Left forelimb (tissue), 1 donor: ENCODE measurements at regions not wholly inside any gene's neighbourhood (a gene's known extent, or its start where the extent isn't known, plus 50 kb on each side); places are given as distances from the start of the nearest gene placed in this dataset.
"Not testable (repeated sequence)": the region's sequence is repeated elsewhere in the genome, so short reads cannot be mapped to it uniquely, and the experiment has no call there.

Experiments
- DNase-seq: peaks from one replicate; pipeline ENCODE4 v3.0.0-alpha.2; 2018; ENCODE audit warnings: low spot score

DNA sequence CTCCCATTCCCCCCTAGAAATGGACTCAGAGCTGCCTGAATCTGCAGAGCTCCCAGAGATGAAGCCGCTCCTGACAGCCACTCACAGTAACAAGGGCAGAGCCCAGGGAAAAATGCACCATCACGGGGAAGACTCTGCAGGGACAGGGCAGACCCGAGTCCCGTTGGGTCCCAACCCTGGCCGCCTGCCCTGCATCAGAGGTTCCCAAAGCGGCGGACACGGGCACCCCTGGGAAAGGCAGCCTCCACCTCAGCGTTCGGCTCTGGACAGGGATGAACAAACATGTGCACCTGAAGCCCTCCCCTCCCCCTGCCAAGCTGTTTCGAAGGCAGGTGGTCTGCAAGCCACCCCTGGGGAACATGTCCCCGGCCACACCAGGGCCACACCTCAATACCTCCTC is 320.4 kb downstream of the ADGRD1 start:
- no peak for DNase-seq

DNA sequence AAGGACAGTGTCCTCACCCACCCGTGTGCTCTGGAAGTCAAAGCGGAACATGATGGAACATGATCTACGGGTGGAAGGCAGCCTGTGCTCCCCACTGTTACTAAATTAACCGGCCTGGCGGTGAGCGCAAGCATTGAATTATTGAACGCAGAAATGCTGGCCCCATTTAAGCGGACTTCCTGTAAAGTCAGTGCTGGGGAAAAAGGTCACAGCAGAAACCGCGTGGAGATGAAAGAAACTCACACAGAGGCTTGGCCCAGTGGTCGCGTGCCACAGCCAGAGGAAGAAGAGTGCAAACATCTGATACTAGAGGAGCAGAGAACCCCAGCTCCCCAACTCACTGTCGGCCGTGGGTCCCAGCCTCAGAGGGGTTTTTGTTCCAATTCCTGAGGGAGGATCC is 321.2 kb downstream of the ADGRD1 start:
- no peak for DNase-seq

DNA sequence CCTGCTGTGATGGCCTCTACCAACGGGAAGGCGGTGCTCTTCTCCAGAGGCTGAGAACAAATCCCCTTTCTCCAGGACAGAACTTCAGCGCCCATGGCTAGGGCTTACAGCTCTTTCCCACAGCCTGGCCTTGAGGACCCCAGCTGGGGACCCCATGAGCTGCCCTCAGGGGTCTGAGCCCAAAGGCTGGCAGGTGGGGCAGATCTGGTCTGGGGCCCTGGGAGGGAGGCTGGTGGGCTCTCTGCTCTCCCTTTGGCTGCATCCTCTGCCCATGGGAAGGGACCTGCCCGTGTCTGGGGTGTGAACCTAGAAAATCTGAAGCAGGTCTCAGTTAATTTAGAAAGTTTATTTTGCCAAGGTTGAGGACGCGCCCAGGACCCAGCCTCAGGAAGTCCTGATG is 322.1 kb downstream of the ADGRD1 start:
- no peak for DNase-seq

DNA sequence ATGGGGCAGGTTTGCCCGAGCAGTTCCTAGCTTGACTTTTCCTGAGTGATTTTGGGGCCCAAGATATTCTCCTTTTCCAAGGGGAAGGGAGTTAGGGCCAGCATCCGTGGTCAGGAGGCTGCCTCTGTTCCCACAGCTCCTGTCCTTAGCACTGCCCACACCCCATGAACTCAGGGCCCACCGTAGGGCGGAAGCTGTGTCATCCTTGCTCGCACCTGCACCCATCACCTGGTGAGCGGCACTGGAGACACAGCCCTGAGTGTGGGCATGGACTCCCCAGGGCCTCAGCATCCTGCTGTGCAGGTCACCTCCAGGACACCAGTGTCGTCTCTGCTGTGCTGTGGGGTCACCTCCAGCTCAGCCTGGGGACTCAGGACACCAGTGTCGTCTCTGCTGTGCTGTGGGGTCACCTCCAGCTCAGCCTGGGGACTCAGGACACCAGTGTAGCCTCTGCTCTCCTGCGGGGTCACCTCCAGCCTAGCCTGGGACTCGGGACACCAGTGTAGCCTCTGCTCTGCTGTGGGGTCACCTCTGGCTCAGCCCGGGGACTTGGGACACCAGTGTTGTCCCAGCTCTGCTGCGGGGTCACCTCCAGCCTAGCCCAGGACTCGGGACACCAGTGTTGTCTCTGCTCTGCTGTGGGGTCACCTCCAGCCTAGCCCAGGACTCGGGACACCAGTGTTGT is 322.9 kb downstream of the ADGRD1 start:
- no peak for DNase-seq

DNA sequence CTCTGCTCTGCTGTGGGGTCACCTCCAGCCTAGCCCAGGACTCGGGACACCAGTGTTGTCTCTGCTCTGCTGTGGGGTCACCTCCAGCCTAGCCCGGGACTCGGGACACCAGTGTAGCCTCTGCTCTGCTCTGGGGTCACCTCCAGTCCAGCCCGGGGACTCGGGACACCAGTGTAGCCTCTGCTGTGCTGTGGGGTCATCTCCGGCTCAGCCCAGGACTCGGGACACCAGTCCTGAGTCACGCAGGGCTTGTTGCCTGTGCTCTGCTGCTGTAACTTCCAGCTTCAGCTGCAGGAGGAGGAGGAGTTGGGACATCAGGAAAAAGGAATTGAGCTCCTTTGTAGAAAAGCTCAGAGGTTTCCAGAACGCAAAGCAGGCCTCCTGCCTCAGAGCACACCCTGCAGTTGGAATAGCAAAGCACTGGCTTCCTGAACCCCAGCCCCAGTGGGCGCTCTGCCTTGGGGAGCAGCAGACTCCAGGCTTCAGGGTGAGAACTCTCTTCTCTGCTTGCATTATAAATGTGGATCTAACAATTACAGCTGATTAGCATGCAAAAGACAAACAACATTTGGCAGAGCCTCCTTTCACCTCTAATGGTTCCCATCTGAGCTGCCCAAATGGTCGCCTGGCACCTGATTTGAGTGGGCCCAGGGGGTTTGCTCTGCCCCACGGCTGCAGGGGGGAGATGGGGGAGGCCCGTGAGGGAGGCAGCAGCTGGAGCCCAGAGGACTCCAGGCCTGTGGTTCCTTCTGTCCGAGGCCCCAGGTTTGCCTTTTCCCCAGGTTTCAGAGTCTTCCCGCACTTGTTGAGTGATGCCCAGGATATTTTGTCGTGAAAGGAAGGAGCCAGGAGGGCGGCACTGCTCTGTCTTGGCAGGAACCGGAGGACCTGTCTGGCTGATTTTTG is 323.7 kb downstream of the ADGRD1 start:
- not testable (repeated sequence) for DNase-seq

DNA sequence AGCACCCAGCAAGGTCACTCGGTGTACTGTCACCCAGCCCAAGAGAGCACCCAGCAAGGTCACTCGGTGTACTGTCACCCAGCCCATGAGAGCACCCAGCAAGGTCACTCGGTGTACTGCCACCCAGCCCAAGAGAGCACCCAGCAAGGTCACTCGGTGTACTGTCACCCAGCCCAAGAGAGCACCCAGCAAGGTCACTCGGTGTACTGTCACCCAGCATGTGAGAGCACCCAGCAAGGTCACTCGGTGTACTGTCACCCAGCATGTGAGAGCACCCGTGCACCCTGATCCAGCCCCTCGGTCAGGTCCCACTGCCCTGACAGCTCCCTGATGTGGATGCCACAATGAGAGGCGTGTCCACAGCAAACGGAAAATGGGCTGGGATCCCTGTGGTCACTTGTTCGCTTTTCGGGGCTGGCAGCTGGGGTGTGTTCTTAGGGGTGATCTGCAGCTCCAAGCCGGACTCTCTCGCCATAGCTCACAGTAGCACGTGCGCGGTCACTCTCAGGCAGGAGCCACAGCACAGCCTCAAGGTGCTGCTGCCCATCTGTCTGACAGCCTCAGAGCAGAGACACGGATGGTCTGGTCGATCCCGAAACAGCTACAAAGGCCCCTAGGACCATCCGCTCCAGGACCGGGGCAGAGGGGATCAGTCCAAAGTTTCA is 324.9 kb downstream of the ADGRD1 start:
- not testable (repeated sequence) for DNase-seq

DNA sequence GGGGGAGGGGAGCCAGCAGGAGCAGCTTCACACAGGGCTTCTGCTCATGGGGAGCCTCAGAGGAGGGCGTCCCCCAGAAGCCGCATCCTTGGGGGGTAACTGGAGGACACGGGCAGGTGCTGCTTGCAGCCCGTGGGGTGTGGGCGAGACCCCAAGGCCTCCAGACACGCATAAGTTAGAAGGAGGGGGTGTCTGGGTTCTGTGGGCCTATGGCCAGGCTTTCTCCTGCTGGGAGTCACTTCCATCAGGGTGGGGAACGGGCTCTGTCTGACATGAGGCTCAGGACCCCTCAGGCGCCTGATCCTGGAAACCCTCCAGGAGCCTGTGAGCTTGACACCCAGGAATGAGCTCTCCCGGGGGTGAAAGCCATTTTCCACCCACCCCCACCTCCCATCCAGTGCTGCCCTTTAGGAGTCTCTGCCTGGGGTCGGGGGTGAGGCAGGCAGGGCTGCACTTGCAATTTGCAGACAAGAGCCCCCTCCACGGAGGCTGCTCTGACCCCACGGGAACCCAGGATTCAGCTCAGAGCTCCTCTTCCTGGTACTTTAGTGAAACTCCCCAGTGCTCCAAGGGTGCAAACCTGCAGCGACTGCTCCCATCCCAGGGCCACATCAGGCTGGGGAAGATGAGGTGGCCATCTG is 325.7 kb downstream of the ADGRD1 start:
- DNase-seq, result no peak

DNA sequence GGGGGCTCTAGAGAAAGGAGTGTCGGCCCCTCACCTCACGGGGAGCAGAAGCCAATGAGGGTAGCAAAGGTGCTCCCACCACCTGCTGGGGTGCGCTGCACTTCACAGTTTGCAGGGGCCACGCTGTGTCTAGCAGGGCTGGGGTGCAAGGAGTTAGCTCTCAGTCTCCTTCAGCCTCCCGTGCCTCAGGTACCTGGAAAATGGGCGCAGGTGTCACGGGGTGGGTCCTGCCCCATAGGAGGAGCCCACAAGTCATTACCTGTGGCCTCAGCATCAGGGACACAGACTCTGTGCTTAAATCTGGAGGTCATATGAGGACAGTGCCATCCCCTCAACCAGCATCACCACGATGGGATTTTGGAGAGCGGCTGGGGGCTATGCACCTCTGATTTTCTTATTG is 326.7 kb downstream of the ADGRD1 start:
- DNase-seq, result no peak

DNA sequence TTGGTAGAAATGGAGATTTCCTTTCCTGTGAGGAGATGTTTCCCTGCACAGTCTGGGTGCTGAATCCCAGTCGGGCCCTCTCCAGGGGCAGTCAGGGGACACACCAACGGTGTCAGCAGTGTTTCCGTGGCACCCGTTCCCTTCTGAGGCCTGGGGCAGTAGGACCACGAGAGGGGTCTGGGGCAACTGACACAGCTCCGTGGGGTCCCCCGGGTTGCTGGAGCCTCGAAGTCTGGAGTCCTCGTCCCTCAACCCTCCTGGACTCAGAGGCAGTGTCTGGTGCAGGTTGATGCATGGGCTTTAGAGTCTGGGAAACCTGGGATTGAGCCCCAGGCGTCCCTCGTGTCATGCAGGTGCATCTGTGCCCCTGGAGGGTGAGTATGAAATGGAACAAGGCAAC is 327.3 kb downstream of the ADGRD1 start:
- DNase-seq, result no peak

DNA sequence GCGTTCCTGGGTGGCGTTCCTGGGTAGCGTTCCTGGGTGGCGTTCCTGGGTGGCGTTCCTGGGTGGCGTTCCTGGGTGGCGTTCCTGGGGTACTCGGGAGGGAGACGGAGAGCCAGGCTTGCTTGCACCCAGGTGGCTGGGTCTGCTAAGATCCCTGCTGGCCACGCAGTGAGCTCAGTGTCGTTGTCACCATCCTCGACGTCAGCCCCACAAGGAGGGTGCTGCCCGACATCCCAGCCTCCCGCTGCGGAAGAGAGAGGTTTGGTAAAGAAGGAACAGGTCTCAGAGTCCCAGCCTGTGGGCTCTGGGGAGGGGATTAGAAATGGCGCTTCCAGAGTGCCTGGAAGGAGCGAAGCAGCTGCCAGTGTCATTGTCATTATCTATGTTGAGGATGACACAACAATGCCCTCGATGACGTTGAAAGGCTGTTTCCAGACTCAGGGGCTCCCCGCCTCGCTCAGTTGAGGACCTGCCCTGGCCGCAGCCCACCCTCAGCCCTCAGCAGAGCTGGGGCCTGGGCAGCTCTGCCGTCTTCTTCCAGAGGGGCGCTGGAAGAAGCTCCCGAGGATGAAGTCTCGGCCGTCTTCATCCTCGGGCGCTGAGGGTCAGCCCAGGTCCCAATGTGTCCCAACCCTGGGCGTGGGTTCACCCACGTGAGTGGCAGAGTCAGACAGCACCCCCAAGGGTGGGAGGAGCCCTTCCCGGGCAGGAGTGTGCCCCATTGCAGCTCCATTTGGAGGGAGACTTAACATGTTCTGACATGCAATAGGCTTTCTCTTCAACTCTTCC is 328.8 kb downstream of the ADGRD1 start:
- no peak for DNase-seq

DNA sequence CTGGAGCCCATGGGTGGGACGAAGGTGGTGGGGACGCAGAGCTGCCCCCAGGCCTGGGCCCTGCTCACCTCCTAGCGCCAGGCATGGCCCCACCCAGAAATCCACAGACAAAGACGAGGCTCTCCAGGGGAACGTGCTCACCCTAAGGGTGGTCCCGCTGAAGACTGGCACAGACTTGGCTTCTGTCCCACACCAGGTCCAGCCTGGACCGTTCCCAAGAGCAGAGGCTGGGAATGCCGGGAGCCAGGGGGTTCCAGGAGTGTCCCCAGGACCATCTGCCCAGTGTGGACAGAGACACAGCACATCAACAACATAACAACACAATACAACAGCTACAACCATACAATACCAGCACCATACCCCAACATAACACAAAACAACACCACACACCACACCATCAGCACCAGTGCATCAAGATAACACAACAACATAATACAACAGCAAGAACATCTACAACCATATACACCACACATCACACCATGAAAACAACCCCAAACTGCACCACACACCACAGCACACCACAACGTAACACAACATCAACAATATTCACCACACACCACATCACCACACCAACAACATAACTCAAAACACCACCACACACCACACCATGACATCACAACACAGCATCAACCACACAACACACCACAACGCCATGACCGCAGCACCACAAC is 329.6 kb downstream of the ADGRD1 start:
- no peak for DNase-seq

DNA sequence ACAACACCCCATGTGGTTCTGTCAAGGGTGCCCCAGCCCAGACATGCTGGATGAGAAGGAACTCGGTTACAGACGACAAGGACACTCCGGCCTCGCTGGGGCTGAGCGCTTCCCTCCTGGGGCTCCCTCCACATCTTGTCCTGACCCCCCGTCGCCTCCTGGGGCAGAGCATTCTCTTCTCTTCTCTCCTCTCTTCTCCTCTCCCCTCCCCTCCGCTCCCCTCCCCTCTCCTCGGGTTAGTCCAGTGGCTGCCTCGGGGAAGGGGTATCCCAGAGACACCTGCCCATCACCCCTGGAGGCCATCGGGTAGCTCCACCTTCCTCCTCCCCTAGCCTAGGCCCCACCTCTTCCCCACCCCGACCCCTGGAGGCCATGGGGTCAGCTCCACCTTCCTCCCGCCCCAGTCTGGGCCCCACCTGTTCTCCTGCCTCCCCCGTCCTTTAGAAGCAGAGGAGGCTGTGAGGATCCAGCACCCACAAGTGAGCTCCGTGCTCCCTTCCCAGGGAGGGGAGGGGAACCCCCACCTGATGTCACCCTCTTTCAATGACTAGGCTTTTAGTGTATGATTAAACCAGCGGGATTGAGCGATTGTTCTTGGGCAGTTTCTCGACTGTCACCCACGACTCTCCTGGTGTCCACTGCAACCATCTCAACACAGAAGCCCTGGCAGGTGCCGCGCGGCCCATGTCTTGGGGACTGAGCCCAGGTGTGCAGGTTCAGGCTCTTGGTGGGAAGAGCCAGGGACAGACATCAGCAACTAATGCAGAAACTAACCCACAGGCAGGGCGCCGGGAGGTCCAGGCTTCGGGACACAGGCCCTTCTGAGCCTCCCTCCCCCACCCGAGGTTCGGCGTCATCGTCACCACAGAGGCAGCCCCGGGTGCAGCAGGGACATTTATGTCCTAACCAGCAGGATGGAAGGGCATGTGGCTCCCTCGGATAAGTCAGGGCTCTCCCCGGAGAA is 330.4 kb downstream of the ADGRD1 start:
- not testable (repeated sequence) for DNase-seq

DNA sequence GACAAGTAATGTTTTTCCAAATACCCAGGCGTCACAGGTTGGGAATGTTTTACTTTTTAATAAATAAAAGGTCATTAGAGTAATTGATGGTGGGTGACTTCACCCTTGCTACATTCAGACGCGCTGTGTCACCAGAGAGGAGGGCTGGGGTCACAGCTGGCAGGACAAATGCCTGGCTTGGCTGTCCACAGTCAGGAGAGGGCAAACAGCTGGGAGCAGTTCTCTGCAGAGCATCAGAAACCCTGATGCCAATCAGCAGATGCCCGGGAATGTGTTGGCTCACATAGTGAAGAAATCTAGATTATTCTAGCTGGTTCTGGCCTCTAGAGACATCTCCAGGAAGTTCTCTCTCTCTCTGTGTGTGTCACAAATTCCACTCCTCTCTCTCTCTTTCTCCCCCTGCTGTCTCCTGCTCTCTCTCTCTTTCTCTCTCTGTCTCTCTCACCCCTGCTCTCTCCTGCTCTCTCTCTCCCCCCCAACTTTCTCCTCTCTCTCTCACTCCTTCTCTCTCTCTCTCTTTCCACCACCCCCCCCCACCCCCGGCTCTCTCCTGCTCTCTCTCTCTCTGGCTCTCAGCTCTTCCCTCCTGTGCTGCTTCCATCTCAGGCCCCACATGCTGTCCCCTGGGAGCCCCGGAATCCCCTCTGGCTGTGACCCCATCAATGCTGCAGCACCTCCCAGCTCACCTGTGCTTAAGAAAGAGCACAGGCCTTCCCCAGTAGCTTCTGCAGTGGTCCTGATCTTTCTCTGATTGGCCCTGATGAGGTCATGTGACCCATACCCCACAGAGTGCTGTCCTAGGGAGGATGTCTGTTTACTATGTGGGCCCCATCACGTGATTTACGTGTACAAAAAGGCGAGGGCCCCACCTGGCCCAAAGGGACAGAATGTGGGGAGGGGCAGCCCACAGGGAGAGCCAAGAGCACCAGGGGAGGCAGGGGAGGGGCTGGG is 331.5 kb downstream of the ADGRD1 start:
- not testable (repeated sequence) for DNase-seq

DNA sequence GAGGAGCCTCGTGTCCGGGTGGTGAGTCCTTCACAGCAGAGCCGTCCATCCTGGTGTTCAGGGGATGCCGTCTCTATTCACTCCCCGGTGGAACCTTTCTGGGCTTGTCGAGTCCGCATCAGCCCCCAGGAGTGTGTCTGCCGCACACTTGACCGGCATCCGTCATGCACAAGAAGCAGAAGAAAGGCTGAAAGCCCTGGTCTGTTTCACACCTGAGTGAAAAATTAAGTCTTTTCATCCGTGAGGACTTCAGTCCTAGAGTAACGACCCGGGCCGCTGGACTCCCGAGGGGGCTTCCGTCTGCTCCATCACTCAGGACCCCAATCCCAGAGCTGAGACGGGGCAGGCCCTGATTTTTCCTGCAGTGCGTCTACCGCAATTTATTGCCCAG is 332.2 kb downstream of the ADGRD1 start:
- DNase-seq, result not testable (repeated sequence)

DNA sequence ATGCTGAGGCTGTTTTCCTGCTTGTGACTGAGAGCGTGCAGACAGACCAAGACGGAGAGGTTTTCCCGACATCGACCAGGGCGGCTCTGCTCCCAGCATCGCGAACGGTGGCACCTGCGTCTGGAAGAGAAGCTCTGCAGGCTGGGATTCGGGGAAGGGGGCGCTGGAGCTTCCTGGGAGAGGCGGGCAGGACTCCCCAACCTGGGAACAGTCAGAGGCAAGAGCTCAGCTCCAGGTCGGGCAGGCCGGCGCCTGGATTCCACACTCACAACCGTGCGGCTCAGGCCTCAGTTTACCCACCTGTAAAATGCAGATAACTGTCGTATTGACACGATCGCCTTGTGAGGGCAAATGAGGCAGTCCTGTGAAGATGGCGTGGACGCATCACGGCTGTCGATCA is 332.6 kb downstream of the ADGRD1 start:
- not testable (repeated sequence) for DNase-seq

DNA sequence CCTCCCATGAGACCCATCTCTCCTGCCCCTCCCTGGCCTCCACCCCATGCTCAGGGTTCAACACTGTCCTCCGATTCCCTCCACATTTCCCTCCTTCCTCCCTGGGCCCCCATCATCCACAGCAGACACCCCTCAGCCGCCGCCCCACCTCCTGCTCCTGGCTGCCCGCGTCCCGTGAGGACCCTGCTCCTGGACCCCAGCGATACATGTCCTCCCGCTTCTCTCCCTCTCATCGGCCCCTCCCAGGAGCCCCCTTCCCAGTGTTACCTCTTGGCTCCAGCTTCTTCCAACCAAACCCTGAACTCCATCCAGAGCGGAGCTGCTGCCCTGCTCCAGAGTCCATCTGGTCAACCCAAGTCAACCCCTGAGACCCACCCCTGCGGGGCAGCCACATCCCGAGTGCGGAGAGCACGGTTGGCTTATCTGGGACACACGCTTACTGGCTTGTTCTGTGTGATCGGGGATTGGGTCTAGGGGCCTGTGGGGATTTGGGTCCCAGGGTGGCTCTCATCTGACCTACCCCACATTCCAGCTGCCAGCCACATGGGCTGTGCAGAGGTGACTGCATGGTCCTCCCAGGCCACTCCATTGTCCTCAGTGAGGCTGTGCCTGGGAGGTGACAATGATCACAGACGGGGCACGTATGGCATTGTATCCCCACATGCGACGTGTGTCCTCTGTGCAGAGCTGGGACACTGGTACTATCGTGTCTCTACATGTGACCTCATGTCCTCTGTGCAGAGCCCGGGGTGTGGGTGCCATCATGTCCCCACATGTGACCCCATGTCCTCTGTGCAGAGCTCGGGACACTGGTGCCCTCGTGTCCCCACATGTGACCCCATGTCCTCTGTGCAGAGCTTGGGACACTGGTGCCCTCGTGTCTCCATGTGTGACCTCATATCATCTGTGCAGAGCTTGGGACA is 333.6 kb downstream of the ADGRD1 start:
- no peak for DNase-seq

DNA sequence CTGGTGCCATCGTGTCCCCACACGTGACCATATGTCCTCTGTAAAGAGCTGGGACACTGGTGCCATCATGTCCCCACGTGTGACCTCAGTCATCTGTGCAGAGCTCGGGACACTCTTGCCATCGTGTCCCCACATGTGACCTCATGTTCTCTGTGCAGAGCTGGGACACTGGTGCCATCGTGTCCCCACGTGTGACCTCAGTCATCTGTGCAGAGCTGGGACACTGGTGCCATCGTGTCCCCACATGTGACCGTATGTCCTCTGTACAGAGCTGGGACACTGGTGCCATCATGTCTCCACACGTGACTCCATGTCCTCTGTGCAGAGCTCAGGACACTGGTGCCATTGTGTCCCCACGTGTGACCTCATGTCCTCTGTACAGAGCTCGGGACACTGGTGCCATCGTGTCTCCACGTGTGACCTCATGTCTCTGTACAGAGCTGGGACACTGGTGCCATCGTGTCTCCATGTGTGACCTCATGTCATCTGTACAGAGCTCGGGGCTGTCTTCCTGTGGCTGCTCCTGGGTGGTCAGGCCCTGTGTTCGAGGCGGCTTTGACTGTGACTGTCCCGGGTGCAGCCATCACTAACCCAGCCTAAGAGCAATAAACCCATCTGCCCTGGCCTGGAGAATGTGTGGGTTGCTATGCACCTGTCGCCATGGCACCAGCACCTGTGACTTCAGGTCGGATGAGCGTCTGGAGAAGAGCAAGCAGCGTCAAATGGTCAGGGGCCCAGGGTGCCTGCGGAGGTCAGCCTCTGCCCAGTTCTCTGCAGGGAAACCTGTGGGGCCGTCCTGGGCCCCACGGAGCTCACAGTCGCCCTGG is 334.4 kb downstream of the ADGRD1 start:
- no peak for DNase-seq
